CD4-positive, alpha-beta T cell treated with Interleukin-10 for 1 hour (primary cell): ENCODE measurements at regions not wholly inside any gene's neighbourhood (a gene's known extent, or its start where the extent isn't known, plus 50 kb on each side); places are given as distances from the start of the nearest gene placed in this dataset.

ENCODE experiments used
- DNase-seq: peaks from one replicate; pipeline ENCODE4 v3.0.0-alpha.2; 2020

GRCh38 chr5:125584140-125584520, 837.7 kb upstream of the ZNF608 start:
- no peak for DNase-seq

GRCh38 chr5:125587631-125588030, 835.6 kb upstream of the GRAMD2B start:
- DNase-seq = no peak

- DNase-seq = no peak
These were observed 830.4 kb upstream of the GRAMD2B start for GRCh38 chr5:125592856-125593255.

GRCh38 chr5:125595095-125595494, 828.1 kb upstream of the GRAMD2B start:
- no peak for DNase-seq

- no peak for DNase-seq
These were observed 827.4 kb upstream of the GRAMD2B start for GRCh38 chr5:125595845-125596244.

- no peak for DNase-seq
These were observed 825.9 kb upstream of the GRAMD2B start for GRCh38 chr5:125597338-125597737.

GRCh38 chr5:125600559-125600958, 822.6 kb upstream of the GRAMD2B start:
- no peak for DNase-seq

GRCh38 chr5:125602184-125602583, 821.0 kb upstream of the GRAMD2B start:
- no peak for DNase-seq

- DNase-seq = no peak
These were observed 819.9 kb upstream of the GRAMD2B start for GRCh38 chr5:125603321-125603720.

GRCh38 chr5:125604104-125604503, 819.1 kb upstream of the GRAMD2B start:
- DNase-seq = no peak

- DNase-seq = no peak
These were observed 816.2 kb upstream of the GRAMD2B start for GRCh38 chr5:125607018-125607417.

- no peak for DNase-seq
These were observed 814.2 kb upstream of the GRAMD2B start for GRCh38 chr5:125609011-125609410.

- no peak for DNase-seq
These were observed 812.3 kb upstream of the GRAMD2B start for GRCh38 chr5:125610892-125611291.

- DNase-seq = no peak
These were observed 811.7 kb upstream of the GRAMD2B start for GRCh38 chr5:125611541-125611940.

GRCh38 chr5:125612181-125612721, 811.0 kb upstream of the GRAMD2B start:
- no peak for DNase-seq

- DNase-seq = no peak
These were observed 810.4 kb upstream of the GRAMD2B start for GRCh38 chr5:125612776-125613175.

GRCh38 chr5:125630237-125630636, 793.0 kb upstream of the GRAMD2B start:
- DNase-seq = no peak

- DNase-seq = no peak
These were observed 789.7 kb upstream of the GRAMD2B start for GRCh38 chr5:125633523-125633922.

GRCh38 chr5:125634216-125634835, 788.9 kb upstream of the GRAMD2B start:
- DNase-seq = no peak

GRCh38 chr5:125639858-125640257, 783.4 kb upstream of the GRAMD2B start:
- DNase-seq = no peak

- DNase-seq = no peak
These were observed 770.4 kb upstream of the GRAMD2B start for GRCh38 chr5:125652761-125653160.

- DNase-seq = no peak
These were observed 768.8 kb upstream of the GRAMD2B start for GRCh38 chr5:125654392-125654791.

- DNase-seq = no peak
These were observed 768.1 kb upstream of the GRAMD2B start for GRCh38 chr5:125655156-125655555.

GRCh38 chr5:125657936-125658335, 765.3 kb upstream of the GRAMD2B start:
- DNase-seq = no peak

GRCh38 chr5:125659316-125660023, 763.7 kb upstream of the GRAMD2B start:
- no peak for DNase-seq
